Loucy (cell line): ENCODE measurements at regions not wholly inside any gene's neighbourhood (a gene's known extent, or its start where the extent isn't known, plus 50 kb on each side); places are given as distances from the start of the nearest gene placed in this dataset.

Experiments
- EZH2phosphoT487 ChIP-seq: fragments of 200-600 bp; IDR thresholded peaks from 2 replicates; pipeline ENCODE4 v1.6.1; 2018; ENCODE audit warnings: antibody characterized with exemption, mild to moderate bottlenecking, moderate library complexity, borderline replicate concordance
- TF ChIP-seq, protein P1 (sequence below): fragments of 200-600 bp; sonication (generic); conservative IDR thresholded peaks from 2 replicates; pipeline ENCODE4 v1.5.1; 2014; ENCODE audit warnings: mild to moderate bottlenecking, antibody characterized with exemption, low read length

- TF ChIP-seq, protein P1, sequence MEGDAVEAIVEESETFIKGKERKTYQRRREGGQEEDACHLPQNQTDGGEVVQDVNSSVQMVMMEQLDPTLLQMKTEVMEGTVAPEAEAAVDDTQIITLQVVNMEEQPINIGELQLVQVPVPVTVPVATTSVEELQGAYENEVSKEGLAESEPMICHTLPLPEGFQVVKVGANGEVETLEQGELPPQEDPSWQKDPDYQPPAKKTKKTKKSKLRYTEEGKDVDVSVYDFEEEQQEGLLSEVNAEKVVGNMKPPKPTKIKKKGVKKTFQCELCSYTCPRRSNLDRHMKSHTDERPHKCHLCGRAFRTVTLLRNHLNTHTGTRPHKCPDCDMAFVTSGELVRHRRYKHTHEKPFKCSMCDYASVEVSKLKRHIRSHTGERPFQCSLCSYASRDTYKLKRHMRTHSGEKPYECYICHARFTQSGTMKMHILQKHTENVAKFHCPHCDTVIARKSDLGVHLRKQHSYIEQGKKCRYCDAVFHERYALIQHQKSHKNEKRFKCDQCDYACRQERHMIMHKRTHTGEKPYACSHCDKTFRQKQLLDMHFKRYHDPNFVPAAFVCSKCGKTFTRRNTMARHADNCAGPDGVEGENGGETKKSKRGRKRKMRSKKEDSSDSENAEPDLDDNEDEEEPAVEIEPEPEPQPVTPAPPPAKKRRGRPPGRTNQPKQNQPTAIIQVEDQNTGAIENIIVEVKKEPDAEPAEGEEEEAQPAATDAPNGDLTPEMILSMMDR: no peak
- no peak for TF ChIP-seq EZH2phosphoT487
These were observed 137.6 kb upstream of the ZNF385D start for GRCh38 chr3:21888656-21889055.
